Nephron (organoid): ENCODE measurements at regions not wholly inside any gene's neighbourhood (a gene's known extent, or its start where the extent isn't known, plus 50 kb on each side); places are given as distances from the start of the nearest gene placed in this dataset.

Experiments
- H3K27ac Mint-ChIP-seq, 3 experiments: 2 replicates each; pipeline ENCODE4 v1.8.0; 2020; ENCODE audit warnings: mixed read lengths in 3 of 3, mild to moderate bottlenecking in 2 of 3, moderate library complexity in 1 of 3
- H3K27me3 Mint-ChIP-seq: 2 replicates; pipeline ENCODE4 v1.8.0; 2021; ENCODE audit warnings: low read depth, mild to moderate bottlenecking, moderate library complexity, mixed read lengths
- H3K36me3 Mint-ChIP-seq: 2 replicates; pipeline ENCODE4 v1.8.0; 2020; ENCODE audit warnings: low read depth, mixed read lengths
- H3K4me1 Mint-ChIP-seq: 2 replicates; pipeline ENCODE4 v1.8.0; 2020; ENCODE audit warnings: mixed read lengths
- H3K4me3 Mint-ChIP-seq, 3 experiments: 2 replicates each; pipeline ENCODE4 v1.8.0; 2020; ENCODE audit warnings: mild to moderate bottlenecking in 3 of 3, mixed read lengths in 3 of 3, moderate library complexity in 2 of 3
- H3K9me3 Mint-ChIP-seq: 2 replicates; pipeline ENCODE4 v1.8.0; 2020; ENCODE audit warnings: mixed read lengths
- CTCF ChIP-seq, 3 experiments: fragments of 200-600 bp; sonication (generic); IDR thresholded peaks; one replicate each; pipeline ENCODE4 v1.5.0; 2021; ENCODE audit warnings: antibody characterized with exemption in 3 of 3; ENCODE audit not compliant: unreplicated experiment in 3 of 3

- H3K4me3 Mint-ChIP-seq, result no peak overlapping the region
These were observed 99.6 kb upstream of the SCG2 start for GRCh38 chr2:223701761-223702160.

DNA sequence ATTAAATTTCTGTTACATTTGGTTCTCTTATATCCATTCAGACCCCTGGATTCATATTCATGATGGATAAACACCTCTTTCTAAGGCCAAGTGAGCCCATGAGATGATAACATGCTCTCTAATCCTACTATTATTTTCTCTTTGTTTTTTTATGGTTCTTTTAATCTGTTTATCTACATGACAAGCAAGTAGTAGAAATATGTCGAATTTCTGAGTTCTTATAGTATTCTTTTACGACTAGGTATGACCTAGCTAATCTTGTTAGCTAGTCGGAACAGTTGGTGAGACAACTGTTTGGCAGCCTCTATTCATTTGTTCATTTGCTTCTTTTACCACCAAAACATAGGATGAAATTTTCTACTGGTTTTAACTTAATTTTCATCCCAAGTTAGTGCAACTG lies 98.1 kb upstream of the SCG2 start:
- H3K27me3 Mint-ChIP-seq, result no peaks in the 10 kb centered on the region
- no peak overlapping the region for H3K4me3 Mint-ChIP-seq

More at GRCh38 chr2:223701761-223702160, 99.6 kb upstream of the SCG2 start:
- Mint-ChIP-seq H3K36me3 (no peaks in the 10 kb centered on the region), H3K27ac (no peak overlapping the region), H3K4me1 (no peaks in the 10 kb centered on the region), H3K27me3 (no peaks in the 10 kb centered on the region), H3K9me3 (no peaks in the 10 kb centered on the region)
- no peak for TF ChIP-seq CTCF (IDR thresholded peaks at IDR 0.05; ENCODE audit: unreplicated experiment in 3 of 3)

GRCh38 chr2:223697892-223698645 lies 95.9 kb upstream of the SCG2 start:
- Mint-ChIP-seq H3K27me3 (no peaks in the 10 kb centered on the region), H3K9me3 (no peaks in the 10 kb centered on the region), H3K4me3 (no peak overlapping the region), H3K36me3 (no peaks in the 10 kb centered on the region), H3K27ac (no peak overlapping the region), H3K4me1 (no peaks in the 10 kb centered on the region)
- no peak for TF ChIP-seq CTCF (IDR thresholded peaks at IDR 0.05; ENCODE audit: unreplicated experiment in 3 of 3)

More for the DNA sequence above, 98.1 kb upstream of the SCG2 start:
- Mint-ChIP-seq H3K9me3 (no peaks in the 10 kb centered on the region), H3K4me1 (no peaks in the 10 kb centered on the region), H3K27ac (no peak overlapping the region), H3K36me3 (no peaks in the 10 kb centered on the region)
- TF ChIP-seq CTCF (IDR thresholded peaks at IDR 0.05; ENCODE audit: unreplicated experiment in 3 of 3), result no peak

DNA sequence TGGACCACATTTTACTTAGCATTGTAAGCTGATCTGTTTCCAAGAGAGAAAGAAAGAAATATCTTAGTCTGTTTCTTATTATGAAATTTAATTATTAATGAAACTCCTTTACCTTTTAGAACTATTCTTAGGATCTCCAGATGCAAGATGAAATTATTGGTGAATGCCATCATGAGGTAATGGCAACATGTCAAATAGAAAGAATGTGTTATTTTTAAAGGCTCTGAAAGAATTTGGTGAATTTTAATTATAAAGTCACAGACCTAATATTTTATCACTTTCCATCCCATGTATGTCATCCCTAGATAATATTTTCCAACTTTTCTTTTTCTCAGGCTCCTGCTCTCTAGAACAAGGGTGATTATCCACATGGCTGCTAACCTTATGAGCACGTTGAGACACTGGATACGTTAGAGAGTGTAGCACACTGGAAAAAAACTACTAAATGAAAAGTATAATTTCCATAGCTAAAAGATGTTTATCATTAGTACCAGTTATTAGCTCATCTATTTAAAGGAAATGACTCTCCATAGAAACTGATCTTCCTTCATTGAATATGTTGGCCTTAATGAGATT lies 95.2 kb upstream of the SCG2 start:
- no peak overlapping the region for H3K27ac Mint-ChIP-seq
- TF ChIP-seq CTCF (IDR thresholded peaks at IDR 0.05; ENCODE audit: unreplicated experiment in 3 of 3), result no peak
- no peaks in the 10 kb centered on the region for H3K9me3 Mint-ChIP-seq

GRCh38 chr2:223696719-223697118 lies 94.6 kb upstream of the SCG2 start:
- no peaks in the 10 kb centered on the region for H3K9me3 Mint-ChIP-seq
- no peak overlapping the region for H3K27ac Mint-ChIP-seq
- no peaks in the 10 kb centered on the region for H3K27me3 Mint-ChIP-seq
- H3K4me1 Mint-ChIP-seq, result no peaks in the 10 kb centered on the region
- no peak overlapping the region for H3K4me3 Mint-ChIP-seq
- no peak for TF ChIP-seq CTCF (IDR thresholded peaks at IDR 0.05; ENCODE audit: unreplicated experiment in 3 of 3)
- H3K36me3 Mint-ChIP-seq, result no peaks in the 10 kb centered on the region

More for the DNA sequence above, 95.2 kb upstream of the SCG2 start:
- Mint-ChIP-seq H3K36me3 (no peaks in the 10 kb centered on the region), H3K4me3 (no peak overlapping the region), H3K4me1 (no peaks in the 10 kb centered on the region), H3K27me3 (no peaks in the 10 kb centered on the region)
